ENCODE measurements at regions not wholly inside any gene's neighbourhood (a gene's known extent, or its start where the extent isn't known, plus 50 kb on each side); places are given as distances from the start of the nearest gene placed in this dataset.

- no peaks in the 10 kb centered on the region for H3K27me3 ChIP-seq (ENCODE audit: control insufficient read depth, insufficient read depth, low read length)
- H3K4me1 Mint-ChIP-seq = no peaks in the 10 kb centered on the region
- H3K27me3 Mint-ChIP-seq (ENCODE audit: low read depth in 2 of 2) = peaks cover 3 to 7% of the 10 kb centered on the region in 2 donors
- WGBS (ENCODE audit: insufficient coverage) = 79% methylated on average over 3 of the region's 3 CpGs
- peaks cover 7 to 13% of the 10 kb centered on the region in 2 donors for H3K9me3 Mint-ChIP-seq
- H3K36me3 Mint-ChIP-seq = peaks cover 12% of the 10 kb centered on the region
- H3K27ac Mint-ChIP-seq = no peak overlapping the region
- H3K27ac ChIP-seq (ENCODE audit: low read length) = no peak overlapping the region
- H3K4me3 ChIP-seq (ENCODE audit: low read length) = no peak overlapping the region
- DNase-seq = no peak
- H3K36me3 ChIP-seq (ENCODE audit: control insufficient read depth, insufficient read depth, low read length) = no peaks in the 10 kb centered on the region
- H3K9me3 ChIP-seq (ENCODE audit: control insufficient read depth, insufficient read depth, low read length) = peaks cover 7% of the 10 kb centered on the region
- ATAC-seq = no peak
- TF ChIP-seq CTCF (IDR thresholded peaks at IDR 0.05) = no peak
- intact Hi-C loops (cut with micrococcal nuclease) = no loop called here
- H3K4me1 ChIP-seq (ENCODE audit: control insufficient read depth, insufficient read depth, low read length) = no peaks in the 10 kb centered on the region
- H3K4me3 Mint-ChIP-seq = no peak overlapping the region
Observed at GRCh38 chr7:156509216-156509615, 131.4 kb upstream of the RNF32 start.

GRCh38 chr7:156505876-156506275 is 134.7 kb upstream of the RNF32 start:
- no peaks in the 10 kb centered on the region for H3K4me1 ChIP-seq (ENCODE audit: control insufficient read depth, insufficient read depth, low read length)
- H3K27ac Mint-ChIP-seq = no peak overlapping the region
- peaks cover 6% of the 10 kb centered on the region for H3K36me3 Mint-ChIP-seq
- intact Hi-C loops (cut with micrococcal nuclease) = no loop called here
- ATAC-seq (no peak), DNase-seq (no peak)
- H3K4me1 Mint-ChIP-seq = no peaks in the 10 kb centered on the region
- no peak overlapping the region for H3K27ac ChIP-seq (ENCODE audit: low read length)
- no peak overlapping the region for H3K4me3 ChIP-seq (ENCODE audit: low read length)
- WGBS (ENCODE audit: insufficient coverage) = 87% methylated on average over 10 of the region's 10 CpGs
- peaks cover 1 to 7% of the 10 kb centered on the region in 2 donors for H3K9me3 Mint-ChIP-seq
- H3K27me3 Mint-ChIP-seq (ENCODE audit: low read depth in 2 of 2) = peaks cover 3% of the 10 kb centered on the region in 2 donors
- H3K27me3 ChIP-seq (ENCODE audit: control insufficient read depth, insufficient read depth, low read length) = no peaks in the 10 kb centered on the region
- H3K9me3 ChIP-seq (ENCODE audit: control insufficient read depth, insufficient read depth, low read length) = peaks cover 7% of the 10 kb centered on the region
- no peak for TF ChIP-seq CTCF (IDR thresholded peaks at IDR 0.05)
- H3K36me3 ChIP-seq (ENCODE audit: control insufficient read depth, insufficient read depth, low read length) = no peaks in the 10 kb centered on the region
- no peak overlapping the region for H3K4me3 Mint-ChIP-seq

GRCh38 chr7:156504687-156505545 is 135.7 kb upstream of the RNF32 start:
- Histone ChIP-seq H3K36me3 (ENCODE audit: control insufficient read depth, insufficient read depth, low read length) (no peaks in the 10 kb centered on the region), H3K4me1 (ENCODE audit: control insufficient read depth, insufficient read depth, low read length) (no peaks in the 10 kb centered on the region), H3K9me3 (ENCODE audit: control insufficient read depth, insufficient read depth, low read length) (peaks cover under 1% of the 10 kb centered on the region), H3K27me3 (ENCODE audit: control insufficient read depth, insufficient read depth, low read length) (no peaks in the 10 kb centered on the region), H3K27ac (ENCODE audit: low read length) (no peak overlapping the region), H3K4me3 (ENCODE audit: low read length) (no peak overlapping the region)
- DNase-seq (no peak), ATAC-seq (peak in 1 of 3 donors; percentile 27)
- peaks cover 0 to 3% of the 10 kb centered on the region in 2 donors for H3K27me3 Mint-ChIP-seq (ENCODE audit: low read depth in 2 of 2)
- H3K4me1 Mint-ChIP-seq = no peaks in the 10 kb centered on the region
- intact Hi-C loops (cut with micrococcal nuclease) = no loop called here
- WGBS (ENCODE audit: insufficient coverage) = 86% methylated on average over 27 of the region's 27 CpGs
- no peak overlapping the region for H3K4me3 Mint-ChIP-seq
- peaks cover 0 to 5% of the 10 kb centered on the region in 2 donors for H3K9me3 Mint-ChIP-seq
- TF ChIP-seq CTCF (IDR thresholded peaks at IDR 0.05) = no peak
- H3K36me3 Mint-ChIP-seq = no peaks in the 10 kb centered on the region
- no peak overlapping the region for H3K27ac Mint-ChIP-seq

Data from natural killer cell (primary cell).